GM19043 (cell line): ENCODE measurements at regions not wholly inside any gene's neighbourhood (a gene's known extent, or its start where the extent isn't known, plus 50 kb on each side); places are given as distances from the start of the nearest gene placed in this dataset.
A peak's percentile ranks its signal among the peaks of the same experiment; 100 is the strongest.
"Not testable (repeated sequence)": the region's sequence is repeated elsewhere in the genome, so short reads cannot be mapped to it uniquely, and the experiment has no call there.

Experiments used
- ATAC-seq: cut with Tn5 transposase; IDR thresholded peaks from one replicate; pipeline ENCODE4 v1.9.1; 2021; ENCODE audit warnings: low read depth; ENCODE audit not compliant: unreplicated experiment

DNA sequence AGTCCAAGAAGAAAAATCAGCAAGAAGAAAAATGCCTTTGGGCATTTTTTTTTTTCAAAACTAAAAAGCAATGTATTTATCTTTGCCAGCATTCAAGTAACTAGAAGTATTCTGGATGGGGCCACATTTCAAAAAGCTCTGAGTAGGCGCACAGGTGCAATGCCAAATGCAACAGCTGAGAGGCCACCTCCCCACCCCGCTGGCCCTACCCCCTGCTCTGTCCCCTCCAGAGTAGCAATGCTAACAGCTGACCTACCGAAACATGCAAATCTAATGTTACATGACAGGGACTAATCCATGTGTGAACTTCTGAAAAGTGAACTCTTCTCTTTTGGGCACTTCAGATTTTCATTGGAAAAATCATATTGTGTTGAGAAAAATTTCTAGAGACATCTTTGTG, 153.7 kb upstream of the SLC38A2 start:
- ATAC-seq = no peak

DNA sequence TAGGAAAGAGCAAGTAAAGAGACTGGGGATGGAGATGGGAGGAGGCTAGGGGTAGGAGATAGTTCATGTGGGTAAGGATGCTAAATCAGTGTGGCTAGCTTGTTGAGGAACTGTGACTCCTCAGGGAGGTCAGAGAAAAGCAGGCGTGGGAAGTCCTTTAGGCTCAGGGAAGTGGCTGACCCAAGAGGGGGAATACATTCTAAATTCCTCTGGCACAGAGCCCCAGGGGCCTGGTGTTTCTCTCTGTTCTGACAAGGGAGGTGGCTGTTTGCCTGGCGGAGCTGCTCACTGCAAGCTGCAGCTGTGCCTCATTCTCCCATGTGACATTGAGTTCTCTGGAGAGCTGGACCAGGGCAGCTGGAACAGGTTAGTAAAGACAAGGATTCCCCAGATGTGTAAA, 152.2 kb upstream of the SLC38A2 start:
- ATAC-seq = no peak

DNA sequence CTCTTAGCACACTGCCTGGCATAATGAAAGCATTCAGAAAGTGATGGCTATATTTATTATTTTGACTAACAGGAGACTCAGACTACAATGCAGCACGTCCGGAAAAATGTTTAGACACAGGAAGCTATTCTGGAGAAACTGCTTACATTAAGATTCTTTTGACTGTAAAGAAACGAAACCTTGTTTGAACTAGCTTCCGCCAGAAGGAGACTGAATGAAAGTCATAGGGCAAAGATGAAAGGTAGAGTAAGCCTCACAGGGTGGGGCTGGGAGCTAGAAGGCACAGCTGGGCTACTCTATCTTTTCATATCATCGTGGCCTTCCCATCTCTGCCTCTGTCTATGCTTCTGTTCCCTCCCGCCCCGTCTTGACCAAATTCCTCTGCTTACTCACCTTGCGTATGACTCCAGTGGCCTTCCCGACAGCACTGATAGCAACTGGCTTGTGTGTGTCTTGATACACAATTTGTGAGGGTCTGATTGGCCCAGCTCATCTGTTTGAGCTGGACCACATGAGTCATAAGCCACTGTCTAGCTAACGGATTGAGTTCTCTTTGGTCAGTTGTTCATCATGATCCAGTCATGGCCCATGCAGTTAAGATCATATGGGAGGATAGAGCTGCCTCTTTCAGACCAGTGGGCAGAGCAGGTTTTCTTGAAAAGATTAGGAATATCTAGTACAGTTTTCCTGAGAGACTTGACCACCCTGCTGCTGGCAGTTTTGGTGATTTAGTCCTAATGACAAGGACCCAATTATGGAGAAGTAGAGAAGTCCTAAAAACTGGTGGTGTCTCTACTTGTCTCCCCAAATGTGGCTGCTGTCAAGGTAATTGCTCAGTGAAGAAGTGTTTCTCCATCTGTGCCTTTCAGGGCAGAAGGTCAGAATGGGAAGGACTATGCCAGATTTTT, 151.5 kb upstream of the SLC38A2 start:
- no peak for ATAC-seq

DNA sequence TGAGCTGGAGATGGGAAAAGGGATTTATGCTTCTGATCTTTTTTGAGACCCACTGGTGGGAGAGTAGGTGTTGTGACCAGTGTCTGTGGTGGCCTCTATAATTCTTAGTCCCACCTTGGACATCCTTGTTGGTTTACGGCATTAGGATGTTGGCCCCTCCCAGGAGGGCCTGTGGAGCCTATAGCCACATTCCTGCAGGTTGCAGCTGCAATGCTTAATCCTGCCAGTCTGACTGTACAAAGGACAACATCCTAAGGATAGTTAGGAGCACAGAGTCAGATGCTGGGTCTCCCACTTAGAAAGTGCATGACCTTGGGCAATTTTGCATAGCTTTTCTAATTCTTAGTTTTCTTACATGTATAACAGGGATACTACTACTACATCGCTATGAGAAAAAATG, 150.9 kb upstream of the SLC38A2 start:
- no peak for ATAC-seq

DNA sequence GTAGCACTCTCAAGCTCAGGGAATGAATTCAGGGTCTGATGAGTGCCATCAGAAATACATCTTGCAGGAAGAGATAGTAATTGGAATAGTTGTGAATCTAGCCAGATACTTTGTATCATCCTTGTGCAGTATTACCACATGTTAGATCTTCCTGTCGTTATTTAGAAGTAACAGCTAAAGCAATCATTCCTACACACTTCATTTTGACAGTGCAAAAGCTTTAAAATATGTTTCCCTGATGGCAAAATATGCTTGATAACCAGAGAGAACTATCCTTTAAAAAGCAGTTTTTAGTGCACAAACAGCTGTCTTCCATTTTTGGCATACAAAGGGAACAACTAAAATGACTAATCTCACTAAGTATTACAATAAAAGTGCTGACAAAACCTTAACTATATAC, 149.5 kb upstream of the SLC38A2 start:
- ATAC-seq = no peak

DNA sequence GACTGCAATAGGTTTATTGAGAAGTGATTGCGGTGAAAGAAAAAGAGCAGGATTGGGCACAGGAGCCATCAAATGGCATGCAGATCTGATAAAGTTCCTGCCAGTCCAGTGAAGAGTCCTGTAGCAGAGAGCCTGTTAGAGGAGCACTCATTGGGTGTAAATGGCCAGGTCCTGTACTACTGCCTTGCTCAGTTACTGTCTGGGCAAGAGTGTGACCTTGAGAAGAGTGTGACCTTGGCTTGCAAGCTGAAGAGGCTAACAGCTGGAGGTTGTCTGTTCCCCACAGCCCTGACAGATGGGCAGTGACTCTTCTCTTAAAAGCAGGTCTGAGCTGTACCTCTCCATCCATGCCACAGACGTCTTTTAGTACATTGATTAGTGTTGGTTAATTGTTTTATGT, 148.6 kb upstream of the SLC38A2 start:
- ATAC-seq = no peak

DNA sequence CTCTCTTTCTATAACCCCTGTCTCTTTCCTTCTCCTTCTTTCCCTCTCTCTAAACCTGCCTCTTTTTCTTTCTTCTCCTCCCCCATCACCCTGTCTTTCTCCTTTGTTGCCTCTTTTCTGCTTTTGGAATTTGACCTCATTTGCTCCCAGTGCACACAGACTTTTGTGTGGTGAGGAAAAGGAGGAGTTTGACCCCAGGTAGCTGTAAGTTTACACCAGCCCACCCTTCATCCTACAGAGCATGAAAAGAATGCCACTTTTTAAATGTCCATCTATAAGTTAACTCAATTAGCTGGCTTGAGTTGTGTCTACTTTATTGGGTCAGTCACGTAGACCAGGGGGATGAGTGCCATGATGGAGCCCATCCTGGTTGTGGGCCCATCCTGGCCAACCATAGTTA, 146.8 kb upstream of the SLC38A2 start:
- ATAC-seq = no peak

DNA sequence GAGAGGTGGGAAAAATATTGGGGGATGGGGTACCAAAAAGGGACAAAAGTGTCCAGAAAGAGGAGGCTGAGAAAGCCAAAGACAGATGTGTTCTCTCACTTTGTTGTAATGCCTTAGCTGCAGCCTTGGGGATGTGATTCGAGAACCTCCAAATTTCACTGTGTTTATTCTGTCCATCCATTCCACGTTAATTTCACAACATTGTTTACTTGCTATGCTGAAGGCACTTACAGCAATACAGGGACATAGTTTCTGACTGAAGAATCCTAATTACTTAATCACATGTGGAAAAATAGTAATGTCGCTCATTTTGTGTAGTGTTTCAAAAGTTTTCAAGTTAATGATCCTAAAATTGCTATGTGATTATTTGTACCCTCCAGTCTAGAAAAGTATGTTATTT, 146.2 kb upstream of the SLC38A2 start:
- no peak for ATAC-seq

DNA sequence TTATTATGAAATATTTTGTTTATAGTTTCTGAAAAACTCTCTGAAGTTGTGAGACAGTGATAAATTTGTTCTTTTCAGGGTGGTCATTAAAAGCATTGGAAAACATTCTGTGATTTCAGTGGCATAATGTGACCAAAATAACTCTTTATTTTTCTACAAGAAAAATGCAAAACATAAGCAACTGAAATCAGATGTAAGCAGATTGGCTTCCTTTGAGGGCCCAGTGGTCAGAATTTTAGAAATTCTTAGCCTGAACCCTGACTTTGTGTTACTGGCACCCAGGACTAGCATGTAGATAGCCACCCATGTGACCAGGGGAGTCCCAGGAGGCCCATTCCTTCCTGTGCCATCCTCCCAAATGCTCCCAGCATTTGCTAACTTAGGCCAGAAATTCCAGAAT, 145.6 kb upstream of the SLC38A2 start:
- ATAC-seq = no peak

DNA sequence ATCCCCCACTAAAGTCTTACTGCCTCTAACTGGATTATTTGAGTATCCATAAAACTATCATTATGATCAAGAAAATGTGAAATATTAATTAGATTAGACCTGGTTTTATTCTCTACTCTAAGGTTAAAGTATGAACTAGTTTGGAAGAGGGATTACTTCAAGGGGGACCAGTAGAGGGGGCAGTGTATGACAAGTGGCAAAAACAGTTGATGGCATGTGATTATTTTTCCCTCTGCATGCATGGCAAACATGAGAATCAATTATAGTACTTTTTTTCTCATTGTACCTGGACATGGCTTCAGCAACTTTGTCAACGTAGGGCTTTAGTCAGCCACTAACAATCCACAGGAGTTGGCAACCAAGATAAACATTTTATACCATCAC, 145.0 kb upstream of the SLC38A2 start:
- peak; percentile 15 for ATAC-seq

DNA sequence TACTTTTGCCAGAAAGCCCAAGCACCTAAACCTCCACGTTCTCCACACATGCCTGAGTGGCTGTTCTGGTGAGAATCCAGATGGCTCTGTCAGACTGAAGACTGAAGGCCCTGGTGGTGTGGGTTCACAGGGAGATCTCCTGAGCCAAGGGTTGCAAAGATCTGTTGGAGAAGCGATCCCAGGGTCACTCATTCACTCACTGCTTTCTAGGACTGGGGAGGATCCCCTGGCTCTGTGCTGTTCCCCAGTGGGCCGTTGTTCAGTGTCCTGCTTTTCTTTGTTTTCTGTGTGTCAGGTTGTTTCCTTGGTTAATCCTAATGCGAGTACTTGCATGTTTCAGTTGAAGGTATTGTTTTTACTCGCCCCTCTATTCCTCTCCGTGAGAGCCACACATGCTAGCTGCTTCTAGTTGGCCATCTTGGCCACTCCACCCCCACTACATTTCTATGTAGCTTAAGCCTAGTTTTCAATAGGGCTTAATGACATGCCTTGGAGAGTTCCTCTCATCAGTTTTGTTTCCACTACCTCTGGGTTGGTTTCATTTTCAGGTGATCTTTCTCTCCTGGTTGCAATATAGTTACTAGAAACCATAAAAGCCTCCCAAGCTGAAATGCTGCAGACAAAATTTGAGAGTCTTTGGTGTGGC, 144.5 kb upstream of the SLC38A2 start:
- ATAC-seq = peak; percentile 98

DNA sequence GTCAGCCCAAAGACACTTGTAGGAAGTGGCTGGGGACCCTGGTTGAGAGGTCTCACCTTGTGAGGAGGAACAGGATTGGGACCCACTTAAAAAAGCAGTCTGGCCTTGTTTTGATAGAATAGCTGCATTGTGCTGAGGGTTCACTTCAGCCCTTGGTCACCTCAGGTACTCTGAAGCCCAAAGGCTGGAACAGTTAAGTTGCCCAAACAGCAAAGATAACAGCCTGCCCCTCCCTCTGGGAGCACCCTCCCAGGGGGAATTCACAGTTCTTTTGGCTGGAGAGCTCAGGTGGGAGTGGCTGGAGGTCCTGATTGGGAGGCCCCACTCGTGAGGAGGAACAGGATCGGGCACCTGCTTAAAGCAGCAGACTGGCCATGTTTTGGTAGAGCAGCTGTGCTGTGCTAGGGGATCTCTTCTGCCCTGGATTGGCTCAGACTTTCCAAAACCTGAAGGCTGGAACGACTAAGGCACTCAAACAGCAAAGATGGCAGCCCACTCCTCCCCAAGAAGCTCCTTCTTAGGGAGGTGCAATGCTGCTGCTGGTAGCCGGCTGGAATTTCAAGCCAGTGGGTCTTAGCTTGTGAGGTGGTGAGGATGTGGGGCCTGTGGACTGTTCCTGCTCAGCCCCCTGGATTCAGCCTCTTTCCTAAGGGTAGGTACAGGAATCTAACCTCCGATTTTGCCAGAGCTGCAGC, 143.8 kb upstream of the SLC38A2 start:
- no peak for ATAC-seq

DNA sequence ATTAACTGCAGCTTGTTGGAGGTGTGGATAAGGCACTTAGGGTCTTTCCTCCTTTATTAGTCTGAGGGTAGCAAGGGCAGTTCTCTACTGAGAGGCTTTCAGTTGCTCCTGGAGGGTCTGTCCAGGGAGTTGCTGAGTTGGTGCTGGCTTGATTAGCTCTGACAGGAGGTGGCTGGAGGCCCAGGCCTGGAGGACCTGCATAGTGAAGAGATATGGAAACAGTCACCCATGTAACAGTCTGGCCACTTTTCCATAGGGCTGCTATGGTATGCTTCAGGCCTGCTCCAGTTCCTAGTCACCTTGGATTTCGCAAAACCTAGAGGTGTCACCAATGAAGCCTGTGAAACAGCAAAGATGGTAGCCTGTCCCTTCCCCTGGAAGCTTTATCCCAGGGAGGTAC, 143.3 kb upstream of the SLC38A2 start:
- ATAC-seq = no peak

DNA sequence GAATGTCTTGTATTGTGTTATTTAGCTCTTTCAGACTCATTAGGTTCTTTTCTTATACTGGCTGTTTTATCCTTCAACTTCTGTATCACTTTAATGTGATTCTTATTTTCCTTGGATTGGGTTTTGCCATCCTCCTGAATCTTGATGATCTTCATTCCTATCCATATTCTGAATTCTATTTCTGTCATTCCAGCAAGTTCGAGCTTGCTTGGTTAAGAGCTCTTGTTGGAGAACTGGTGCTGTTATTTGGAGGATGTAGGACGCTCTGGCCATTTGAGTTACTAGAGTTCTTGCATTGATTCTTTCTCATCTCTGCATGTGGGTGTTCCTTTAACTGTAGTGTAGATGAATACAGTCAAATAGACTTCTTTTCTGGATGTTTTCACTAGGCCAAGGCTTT, 142.3 kb upstream of the SLC38A2 start:
- no peak for ATAC-seq

DNA sequence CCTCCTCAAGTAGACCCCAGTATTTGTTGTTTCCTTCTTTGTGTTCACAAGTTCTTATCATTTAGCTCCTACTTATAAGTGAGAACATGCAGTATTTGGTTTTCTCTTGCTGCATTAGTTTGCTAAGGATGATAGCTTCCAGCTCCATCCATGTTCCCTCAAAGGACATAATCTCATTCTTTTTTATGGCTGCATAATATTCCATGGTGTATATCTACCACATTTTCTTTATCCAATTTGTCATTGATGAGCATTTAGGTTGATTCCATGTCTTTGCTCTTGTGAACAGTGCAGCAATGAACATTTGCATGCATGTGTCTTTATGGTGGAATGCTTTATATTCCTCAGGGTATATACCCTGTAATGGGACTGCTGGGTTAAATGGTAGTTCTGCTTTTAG, 137.7 kb upstream of the SLC38A2 start:
- ATAC-seq = not testable (repeated sequence)

DNA sequence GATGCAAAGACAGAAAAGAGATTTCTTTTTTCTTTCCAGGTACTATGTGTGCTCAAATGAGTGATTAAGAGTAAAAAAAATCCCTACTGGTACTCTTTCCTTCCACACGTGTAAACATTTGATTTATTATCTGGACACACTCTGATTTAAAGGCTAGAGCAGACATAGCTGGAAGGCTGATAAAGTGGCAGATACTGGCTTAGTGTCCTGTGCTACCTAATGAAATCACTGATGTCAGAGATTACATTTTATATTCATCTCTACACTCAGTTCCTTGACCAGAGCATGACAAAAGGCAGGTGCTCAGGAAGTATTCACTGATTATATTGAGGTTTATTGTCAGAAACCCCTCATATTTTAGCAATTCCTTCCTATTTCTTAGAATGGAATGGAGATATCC, 136.6 kb upstream of the SLC38A2 start:
- ATAC-seq = no peak

DNA sequence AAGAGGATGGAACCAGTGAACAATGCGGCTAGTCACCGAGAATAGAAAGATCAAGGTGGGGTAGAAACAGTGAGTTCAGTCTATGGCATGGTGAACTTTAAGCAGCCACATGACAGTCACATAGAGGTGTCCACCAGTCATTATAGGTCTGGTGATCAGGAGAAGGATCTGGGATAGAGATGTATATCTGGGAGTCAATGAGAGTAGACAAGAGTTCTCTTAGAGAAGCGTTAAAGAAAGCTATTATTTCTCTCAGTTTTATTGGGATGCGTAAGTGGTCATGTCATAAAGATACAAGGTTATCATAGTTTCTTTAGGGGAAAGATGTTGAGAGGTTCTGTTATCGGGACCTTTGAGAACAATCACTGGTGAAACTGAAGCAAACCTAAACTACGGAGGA, 136.1 kb upstream of the SLC38A2 start:
- ATAC-seq = no peak

DNA sequence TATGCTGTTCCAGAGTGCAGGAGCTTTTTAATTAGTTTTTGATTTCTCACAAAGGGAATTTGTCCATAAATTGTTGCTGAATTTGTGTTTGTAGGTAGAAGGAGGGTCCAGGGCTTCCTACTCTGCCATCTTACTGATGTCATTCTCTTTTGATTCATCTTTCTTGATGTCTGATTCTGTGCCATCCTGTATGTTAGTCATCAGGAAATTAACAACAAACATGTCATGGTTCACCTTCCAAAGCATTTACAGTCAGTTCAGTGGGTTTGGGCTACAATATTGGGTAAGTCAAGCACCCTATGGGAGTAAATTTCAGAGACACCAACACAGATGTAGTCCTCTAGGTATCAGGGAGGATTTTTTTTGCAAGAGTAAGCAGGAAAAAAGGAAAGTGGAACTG, 135.2 kb upstream of the SLC38A2 start:
- no peak for ATAC-seq

DNA sequence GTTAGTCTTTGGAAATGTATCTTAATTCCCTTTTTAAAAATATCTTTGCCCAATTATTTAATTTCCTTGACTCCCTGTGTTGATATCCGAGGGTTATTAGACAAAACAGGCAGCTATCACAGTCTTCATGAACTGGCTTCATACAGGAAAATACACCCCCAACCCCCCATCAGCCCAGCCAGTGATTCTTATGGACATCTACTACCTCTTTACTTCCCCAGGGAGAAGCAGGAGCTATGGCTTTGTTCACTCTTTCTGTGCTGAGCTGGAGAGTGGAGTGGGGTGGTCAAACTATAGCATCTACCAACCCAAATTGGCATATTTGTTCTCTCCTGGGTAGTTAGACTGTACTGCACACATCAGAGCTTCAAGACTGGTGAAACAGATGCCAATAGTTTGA, 134.4 kb upstream of the SLC38A2 start:
- ATAC-seq = no peak

DNA sequence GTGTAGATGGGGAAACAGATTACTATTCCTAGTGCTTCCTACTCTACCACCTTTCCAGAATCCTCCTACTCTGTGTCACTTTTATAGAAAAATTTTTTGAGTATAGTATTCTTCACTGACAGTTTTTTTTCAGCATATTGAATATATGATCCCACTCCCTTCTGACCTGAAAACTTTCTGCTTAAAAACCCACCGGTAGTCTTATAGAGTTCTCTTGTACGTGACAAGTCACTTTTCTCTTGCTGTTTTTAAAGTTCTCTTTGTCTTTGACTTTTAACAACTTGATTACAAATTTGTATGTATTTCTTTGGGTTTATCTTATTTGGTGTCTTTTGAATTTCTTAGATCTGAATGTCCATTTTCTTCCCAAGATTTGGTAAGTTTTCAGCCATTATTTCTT, 133.6 kb upstream of the SLC38A2 start:
- ATAC-seq = no peak

DNA sequence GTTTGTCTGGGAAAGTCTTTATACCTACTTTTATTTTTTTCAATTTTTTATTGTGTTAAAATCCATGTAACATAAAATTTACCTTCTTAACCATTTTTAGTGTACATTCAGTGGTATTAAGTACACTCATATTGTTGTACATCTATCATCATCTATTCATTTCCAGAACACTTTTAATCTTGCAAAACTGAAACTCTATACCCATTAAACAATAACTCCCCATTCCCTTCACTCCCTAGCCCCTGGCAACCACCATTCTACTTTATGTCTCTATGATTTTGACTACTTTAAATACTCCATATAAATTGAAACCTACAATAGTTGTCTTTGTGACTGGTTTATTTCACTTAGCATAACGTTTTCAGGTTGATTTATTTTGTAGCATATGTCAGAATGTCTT, 131.9 kb upstream of the SLC38A2 start:
- ATAC-seq = no peak
